A673 (cell line): ENCODE measurements at regions not wholly inside any gene's neighbourhood (a gene's known extent, or its start where the extent isn't known, plus 50 kb on each side); places are given as distances from the start of the nearest gene placed in this dataset.

ENCODE experiments used
- EZH2 ChIP-seq: fragments of 200-600 bp; sonication (generic); IDR thresholded peaks from 2 replicates; pipeline ENCODE4 v1.6.1; 2017; ENCODE audit warnings: borderline replicate concordance, low read depth, mild to moderate bottlenecking, mixed read lengths, antibody characterized with exemption, low read length; ENCODE audit not compliant: poor library complexity, severe bottlenecking
- TF ChIP-seq, protein P1 (sequence below): fragments of 300-800, 200-600 bp; sonication (generic); conservative IDR thresholded peaks from 2 replicates; pipeline ENCODE4 v1.5.1; 2017; ENCODE audit warnings: low read depth, mild to moderate bottlenecking, antibody characterized with exemption, low read length, moderate library complexity, mixed read lengths

GRCh38 chr6:137736048-137736818, 130.8 kb upstream of the TNFAIP3 start:
- no peak for TF ChIP-seq EZH2
- TF ChIP-seq, protein P1, sequence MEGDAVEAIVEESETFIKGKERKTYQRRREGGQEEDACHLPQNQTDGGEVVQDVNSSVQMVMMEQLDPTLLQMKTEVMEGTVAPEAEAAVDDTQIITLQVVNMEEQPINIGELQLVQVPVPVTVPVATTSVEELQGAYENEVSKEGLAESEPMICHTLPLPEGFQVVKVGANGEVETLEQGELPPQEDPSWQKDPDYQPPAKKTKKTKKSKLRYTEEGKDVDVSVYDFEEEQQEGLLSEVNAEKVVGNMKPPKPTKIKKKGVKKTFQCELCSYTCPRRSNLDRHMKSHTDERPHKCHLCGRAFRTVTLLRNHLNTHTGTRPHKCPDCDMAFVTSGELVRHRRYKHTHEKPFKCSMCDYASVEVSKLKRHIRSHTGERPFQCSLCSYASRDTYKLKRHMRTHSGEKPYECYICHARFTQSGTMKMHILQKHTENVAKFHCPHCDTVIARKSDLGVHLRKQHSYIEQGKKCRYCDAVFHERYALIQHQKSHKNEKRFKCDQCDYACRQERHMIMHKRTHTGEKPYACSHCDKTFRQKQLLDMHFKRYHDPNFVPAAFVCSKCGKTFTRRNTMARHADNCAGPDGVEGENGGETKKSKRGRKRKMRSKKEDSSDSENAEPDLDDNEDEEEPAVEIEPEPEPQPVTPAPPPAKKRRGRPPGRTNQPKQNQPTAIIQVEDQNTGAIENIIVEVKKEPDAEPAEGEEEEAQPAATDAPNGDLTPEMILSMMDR, result no peak
